ENCODE measurements at regions not wholly inside any gene's neighbourhood (a gene's known extent, or its start where the extent isn't known, plus 50 kb on each side); places are given as distances from the start of the nearest gene placed in this dataset.
"Not testable (repeated sequence)": the region's sequence is repeated elsewhere in the genome, so short reads cannot be mapped to it uniquely, and the experiment has no call there.

DNA sequence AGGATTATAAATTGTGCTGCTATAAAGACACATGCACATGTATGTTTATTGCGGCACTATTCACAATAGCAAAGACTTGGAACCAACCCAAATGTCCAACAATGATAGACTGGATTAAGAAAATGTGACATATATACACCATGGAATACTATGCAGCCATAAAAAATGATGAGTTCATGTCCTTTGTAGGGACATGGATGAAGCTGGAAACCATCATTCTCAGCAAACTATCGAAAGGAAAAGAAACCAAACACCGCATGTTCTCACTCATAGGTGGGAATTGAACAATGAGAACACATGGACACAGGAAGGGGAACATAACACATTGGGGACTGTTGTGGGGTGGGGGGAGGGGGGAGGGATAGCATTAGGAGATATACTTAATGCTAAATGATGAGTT is 67.8 kb upstream of the ETV3 start:
- DNase-seq, result not testable (repeated sequence)

DNA sequence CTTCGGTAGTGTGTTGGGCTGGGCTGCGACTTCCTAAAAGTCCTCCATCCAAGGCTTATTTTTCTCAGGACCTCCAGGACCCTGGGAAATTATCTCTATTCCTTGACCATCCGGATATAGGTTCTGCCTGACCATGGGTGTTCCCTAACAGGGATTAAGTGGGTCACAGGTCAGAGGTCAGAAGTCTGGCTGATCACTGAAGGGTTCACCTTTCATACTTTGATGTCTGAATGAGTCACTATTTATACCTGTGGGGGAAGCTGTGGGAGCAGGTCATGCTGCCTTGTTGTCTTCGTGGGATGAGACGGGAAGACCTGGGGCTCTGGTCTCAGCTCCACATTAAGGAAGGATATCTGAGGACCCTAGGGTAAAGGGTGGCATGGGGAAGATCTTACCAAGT is 65.0 kb upstream of the ETV3 start:
- no peak for DNase-seq

DNA sequence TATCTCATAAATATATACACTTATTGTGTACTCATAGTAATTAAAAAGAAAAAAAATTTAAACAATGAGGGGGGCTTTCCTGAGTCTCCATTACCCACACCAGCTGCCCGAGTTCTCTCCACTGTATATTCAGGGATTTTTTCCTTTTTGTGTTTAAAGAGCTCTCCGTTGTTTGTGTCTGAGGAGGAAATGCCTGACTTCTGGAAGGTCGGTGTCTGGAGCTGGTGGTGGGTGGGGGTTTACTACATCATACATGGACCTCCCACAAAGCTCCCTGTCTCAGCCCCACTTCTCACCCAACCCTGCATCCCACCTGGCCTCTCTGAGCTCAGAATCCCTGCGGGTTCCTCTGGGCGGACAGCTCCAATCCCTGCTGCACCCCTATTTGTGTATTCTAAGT is 64.1 kb upstream of the ETV3 start:
- no peak for DNase-seq

DNA sequence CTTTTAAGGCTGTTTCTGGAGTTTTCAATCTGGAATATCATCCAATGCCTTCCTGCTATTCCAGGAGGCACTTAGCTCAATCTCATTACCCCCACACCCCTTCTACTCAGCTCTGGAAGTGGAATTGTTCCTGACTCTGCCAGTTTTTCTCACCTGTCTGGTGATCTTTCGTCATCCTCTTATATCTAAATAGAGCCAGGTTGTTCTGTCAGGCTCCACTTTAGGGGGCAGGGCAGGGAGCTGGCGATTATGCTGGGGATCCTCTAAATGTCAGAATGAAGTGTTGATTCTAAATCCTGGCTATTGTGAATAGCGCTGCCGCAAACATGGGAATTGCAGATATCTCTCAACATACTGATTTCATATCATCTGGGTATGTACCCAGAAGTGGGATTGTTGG is 63.6 kb upstream of the ETV3 start:
- no peak for DNase-seq

DNA sequence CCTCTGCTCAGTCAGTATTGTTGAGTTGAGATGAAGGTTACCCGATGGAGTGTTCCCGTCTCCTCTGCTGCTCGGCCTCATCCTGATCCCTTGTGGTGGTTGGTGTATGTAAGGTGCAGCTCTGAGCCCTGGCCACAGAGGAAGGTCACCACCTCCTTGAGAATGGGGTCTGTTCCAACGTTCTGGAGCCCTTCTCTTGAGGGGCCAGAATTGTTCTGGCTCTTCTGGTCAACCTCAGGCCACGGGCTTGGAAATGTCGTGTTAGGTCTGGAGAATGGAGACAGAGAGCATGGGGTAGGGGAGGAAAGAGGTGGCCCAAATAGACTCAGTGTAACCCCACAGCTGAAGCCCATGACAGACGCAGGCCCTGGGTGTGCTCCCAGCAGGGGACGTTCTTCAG is 62.3 kb upstream of the ETV3 start:
- no peak for DNase-seq

DNA sequence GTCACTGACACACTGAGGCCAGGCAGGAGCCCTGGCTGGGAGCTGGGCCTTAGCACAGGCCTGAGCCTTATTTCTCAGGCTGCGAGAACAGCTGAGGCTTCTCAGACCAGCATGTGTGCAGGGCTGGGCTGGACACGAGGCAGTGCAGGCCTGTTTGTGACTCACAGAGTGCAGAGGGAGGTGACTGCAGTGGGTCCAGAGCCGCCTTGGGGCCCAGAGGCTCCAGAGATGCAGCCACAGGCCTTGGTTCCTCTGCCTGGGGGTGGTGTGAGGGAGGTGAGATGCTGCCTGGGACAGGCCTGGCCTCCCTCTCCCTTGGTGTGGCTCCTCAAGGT is 61.2 kb upstream of the ETV3 start:
- DNase-seq, result no peak

DNA sequence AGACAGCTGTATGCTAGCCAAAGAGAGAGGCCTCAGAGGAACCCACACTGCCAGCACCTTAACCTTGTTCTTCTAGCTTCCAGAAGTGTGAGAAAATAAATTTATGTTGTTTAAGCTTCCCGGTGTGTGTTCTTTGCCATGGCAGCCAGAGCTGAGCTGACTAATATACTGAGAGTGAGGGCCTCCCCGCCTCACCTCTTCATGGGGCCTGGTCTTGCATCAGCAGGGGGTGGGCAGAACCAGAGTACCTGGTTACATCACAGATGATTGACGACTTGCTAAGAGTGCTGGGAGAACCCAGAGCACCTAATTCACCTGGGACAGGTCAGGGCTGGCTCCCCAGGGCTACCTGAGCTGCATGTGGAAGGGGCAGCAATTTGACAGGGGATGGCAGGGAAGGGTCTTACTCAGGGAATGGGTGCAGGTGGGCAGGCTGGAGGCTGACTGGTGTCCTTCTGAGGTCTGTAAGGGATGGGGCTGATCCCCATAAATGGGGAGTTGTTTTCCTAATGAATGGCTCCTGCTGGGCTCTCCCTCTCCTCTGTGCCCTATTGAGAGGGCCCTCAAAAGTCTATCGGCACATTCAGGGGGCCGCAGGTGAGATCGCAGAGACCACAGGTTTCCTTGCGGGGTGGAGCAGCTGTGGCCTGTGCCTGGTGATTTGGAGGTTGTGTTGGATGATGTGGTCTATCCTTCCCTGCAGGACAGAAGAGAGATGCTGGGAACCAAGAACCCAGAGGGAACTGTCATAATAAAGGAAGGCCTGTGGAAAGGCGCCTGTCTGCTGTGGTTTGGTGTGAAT is 60.6 kb upstream of the ETV3 start:
- DNase-seq, result no peak

DNA sequence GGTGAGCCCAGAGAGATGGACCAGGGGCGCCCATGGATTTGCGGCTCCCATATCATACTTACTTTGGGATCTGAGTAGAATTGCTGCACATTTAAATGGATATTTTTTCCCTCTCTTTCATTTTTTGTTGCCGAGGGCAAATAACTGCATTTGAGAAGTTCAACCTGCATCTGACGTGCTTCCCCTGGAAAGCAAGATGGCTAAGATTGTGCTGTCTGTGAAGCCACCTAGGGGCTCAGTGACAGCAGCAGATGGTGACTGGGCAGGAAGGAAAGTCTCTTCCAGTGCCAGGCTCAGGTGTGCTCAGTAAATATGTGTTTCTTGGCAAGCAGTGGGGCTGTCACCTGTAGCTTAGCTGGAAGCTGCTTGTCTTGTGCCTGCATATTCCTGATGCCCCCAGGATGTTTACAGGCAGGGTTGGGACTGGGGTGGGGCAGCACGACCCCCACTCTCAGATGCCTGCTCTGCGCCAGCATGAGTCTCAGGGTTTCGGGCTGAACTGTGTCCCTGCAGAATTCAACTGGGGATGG is 59.8 kb upstream of the ETV3 start:
- no peak for DNase-seq

DNA sequence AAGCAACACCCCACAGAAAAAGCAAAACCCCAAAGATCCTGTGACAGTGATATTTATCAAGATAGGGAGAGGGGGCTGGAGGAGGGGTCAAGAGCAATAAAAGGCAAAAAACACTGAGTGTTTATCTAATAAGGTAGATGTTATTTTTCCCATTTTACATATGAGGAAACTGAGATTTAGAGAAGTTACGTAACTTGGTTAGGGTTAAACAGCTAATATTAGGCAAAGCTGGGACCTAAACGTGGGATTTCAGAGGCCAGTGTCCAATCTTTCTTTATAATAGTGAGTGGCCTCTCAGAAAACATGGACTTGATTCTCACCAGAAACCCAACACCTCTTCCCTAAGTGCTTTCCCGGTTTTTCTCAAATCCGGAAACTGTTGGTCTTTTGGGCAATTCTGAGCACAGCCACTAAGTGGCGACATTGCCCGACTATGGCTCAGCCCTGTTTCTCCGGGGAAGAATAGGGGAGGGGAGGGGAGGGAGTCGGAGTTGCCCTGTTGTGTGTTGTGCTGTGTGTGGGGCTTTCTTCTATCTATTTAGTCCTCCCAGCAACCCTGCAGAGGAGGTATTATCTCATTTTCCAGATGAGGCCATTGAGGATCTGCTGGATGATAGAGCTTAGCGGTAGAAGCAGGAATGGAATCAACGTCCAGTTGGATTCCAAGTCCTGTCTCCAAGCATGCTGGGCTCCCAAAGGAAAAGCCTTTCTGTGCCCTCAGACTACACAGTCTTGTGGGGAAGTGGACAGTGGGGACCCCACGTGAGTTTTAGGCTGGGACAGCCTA is 58.7 kb upstream of the ETV3 start:
- DNase-seq, result not testable (repeated sequence)

DNA sequence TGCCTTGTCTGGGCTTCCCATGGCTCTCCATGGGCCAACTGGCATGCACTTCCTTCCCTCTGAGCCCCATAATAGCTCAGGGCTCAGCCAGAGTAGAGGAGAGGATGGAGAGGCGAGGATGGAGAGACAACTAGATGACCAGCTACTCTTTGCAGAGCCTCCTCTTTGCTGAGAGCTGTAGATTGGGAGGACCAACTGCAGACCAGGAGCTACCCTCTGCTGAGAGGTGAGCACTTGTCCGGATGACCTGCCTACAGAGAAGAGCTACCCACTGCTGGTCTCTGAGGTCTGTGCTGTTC is 58.0 kb upstream of the ETV3 start:
- DNase-seq, result no peak

DNA sequence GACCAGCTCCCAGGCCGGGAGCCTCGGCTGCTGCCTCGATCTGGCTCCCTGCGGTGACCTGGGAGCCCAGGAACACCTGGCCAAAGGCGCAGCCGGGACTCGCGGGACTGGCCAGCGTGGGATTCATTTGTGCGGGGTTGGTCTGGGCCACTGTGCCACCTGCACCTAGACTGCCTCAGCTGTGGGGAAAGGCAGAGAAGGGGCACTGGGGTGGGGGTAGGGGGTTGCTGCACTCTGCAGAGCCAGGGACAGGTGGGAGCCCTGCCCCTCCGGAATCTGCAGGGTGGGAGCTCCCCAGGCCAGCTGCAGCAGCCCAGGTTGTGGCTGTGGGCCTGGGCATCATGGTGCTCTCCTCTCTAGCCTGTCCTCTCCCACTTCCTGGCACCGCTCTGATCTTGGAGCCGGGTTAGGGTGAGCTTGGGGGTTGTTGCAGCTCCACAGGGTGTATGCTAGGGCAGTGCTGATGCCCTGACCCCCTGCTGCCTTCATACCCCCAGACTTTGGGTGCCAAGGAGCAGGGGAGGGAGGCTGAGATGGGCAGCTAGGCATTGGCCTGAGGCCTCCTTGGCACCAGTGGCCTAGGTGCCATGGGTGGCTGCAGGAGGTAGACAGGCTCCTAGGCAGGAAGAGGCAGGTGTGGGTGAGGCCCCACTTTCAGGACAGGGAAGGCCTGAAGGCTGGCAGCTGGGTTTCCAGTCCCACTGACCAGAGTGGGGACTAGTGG is 57.5 kb upstream of the ETV3 start:
- DNase-seq, result no peak

DNA sequence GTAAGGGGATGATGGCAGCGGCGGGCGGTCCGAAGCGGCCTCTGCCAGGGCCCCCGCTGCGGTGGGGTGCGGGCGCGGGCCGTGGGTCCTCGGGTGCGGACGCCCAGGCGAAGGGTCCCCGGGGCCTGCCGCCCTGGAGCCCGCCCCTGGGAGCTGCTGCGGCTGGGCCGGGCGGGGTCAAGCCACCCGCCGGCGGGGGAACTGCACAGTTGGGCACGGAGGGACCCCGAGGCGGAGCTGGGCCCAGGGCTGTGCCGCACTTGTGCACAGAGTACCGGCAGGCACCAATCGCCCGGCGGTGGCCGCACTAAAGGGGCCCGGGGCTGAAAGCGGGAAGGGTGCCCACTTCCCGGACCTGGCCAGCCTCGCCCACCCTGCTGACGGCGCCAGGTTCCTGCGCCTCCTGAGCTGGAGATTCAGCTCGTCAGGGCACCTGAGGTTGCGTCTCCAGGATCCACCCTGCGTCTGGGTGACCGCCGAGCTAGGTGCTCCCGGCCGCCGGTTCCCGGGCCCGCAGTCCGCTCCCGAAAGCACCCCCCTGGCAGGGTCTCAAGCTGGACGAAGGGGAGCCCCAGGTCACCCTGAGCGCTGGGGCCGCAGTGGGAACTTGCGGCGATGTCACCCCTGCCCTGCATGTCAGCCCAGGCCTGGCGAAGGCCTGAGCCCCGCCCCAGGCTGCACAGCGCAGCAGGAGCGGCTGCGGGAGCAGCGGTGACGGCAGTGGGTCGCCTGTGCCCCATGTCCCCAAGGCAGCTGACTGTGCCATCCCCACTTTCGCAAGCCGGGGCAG is 56.7 kb upstream of the ETV3 start:
- no peak for DNase-seq

DNA sequence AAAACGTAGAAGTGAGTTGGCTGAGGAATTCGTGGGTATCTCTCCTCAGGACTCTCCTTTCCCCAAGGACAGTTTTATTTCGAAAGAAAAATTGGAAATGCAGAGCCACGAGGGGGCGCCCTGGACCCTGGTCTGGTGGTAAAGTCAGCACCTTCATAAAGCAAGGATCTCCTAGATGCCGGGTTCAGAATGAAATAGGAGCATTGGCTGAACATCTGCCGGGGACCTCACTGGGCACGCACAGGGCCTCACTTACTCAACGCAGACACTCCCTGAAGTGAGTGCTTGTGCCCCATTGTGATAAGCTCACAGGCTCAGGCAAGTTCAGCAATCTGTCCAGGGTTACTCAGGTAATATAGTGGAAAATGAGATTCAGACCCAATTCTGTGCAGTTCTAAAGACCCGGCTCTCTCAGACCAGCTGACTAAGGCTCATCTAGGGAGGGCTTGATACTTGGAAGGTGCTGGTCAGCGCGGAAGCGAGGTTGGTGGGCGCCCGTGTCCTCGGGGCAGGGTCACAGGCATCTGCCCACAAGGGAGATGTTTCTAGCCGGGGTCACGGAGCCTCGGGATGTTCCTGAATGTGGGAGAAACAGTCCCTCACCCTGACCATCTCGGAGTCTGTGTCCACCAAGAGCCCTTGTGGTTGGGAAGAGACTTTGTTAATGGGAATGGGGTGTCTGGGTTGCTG is 55.7 kb upstream of the ETV3 start:
- DNase-seq, result peak; percentile 53

DNA sequence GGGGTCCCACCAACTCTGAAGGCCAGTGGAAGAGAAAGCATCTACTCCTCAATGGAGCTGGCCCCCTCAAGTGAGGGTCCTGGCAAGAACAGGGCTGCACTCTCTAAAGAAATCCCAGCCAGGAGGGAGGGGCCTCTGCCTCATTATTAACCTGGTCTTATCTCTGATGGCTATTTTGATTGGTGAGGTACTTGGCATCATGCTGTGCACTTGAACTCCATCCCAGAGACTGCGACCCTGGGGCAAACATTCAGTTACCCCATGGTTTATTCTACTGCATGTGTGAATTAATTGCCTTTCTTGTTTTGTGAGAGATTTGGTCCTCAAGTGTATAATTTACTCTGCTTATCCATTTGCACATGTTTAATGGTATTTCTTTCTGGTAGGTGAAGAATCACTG is 55.0 kb upstream of the ETV3 start:
- no peak for DNase-seq

DNA sequence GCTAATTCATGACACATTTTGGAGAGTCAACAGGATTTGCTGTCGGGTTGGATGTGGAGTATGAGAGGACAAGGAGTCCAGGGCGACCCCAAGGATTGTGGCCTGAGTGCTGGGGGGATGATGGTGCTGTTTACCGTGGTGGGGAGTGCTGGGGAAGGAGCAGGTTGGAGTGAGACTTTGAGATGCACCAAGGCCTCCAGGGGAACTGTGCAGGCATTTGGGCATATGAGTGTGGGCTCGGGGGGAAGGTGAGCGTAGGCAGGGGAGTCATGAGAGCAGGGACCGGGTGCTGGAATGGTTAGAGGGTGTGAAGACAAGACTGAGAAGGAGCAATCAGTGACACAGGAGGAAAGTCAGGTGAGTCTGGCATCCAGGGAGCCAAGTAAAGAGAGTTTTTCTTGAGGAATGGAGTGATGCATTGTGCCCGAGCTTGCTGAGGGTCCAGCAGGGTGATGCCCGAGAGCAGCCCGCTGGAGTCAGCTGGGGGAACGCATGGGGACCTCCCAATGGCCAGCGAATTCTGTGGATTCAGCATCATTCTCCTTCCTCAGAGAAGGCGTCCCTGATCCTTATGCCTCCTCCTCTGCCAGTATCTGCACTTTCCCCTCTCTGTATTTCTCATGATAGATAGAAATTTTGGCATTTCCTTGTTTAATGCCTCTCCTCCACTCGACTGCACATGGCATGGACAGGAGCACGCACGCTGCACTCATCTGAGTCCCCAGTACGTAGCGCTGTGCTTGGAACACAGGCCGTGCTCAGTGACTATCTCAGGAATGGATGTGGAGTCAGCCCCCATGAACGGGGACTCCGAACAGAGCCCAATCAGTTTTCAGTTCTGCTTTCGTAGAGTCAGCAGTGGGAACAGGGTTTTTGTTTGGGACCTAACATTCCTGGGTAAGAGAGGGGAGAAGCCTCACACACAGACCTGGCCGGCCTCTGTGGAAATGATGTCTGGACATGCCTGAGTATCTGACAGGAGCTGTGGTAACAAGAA is 52.1 kb upstream of the ETV3 start:
- DNase-seq, result no peak

DNA sequence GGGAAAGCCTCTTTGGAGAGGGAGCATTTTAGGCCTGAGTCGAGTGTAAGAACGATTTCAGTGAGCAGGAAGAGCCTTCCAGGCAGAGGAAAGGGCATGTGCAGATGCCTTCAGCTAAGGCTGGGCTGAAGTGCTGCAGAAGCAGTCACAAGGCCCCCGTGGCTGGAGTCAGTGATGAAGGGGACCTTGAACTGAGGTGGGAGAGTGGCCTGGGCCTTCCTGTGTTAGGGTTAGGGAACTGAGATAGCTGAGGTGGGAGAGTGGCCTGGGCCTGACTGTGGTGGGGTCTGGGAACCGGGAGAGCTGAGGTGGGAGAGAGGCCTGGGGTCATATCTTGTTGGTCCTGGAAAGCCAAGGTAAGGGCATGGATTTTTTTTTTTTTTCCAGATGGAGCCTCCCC is 50.9 kb upstream of the ETV3 start:
- DNase-seq, result no peak

All from activated CD8-positive, alpha-beta memory T cell treated with anti-CD3 and anti-CD28 coated beads, Interleukin-2, amount 50 U/mL, for 4 hours (primary cell).